ENCODE measurements at regions not wholly inside any gene's neighbourhood (a gene's known extent, or its start where the extent isn't known, plus 50 kb on each side); places are given as distances from the start of the nearest gene placed in this dataset.

DNA sequence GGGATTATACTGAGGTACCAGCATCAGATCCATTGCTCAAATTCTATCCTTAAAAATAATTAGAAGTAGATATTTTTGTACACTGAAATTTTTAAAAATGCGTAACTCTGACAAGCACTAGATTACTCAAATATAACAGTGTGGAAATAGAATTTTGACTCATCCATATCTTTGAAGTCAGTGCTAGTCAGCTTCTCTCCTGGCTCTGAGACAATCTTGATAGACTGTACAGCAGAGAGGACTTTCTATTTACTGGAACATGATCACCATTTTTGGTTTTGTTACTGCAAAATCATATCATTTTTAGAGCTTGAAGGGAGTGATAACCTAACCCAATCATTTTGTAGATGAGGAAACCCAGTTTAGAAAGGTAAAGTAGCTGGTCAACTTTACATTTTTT, 195.0 kb downstream of the MTERF1 start:
- H4K20me1 ChIP-seq (ENCODE audit: low read depth, low read length), result no peaks in the 10 kb centered on the region
- H3K9me2 ChIP-seq (replicated peaks; ENCODE audit: insufficient read depth, low read length), result no peaks in the 10 kb centered on the region
- H3K27me3 ChIP-seq (ENCODE audit: low read length), result no peaks in the 10 kb centered on the region
- 0 out of 2 replicates have a peak, but pooled peaks cover 5% of the 10 kb centered on the region for H3K9me3 ChIP-seq (ENCODE audit: insufficient read depth, low read length)
- TF ChIP-seq, protein P1, sequence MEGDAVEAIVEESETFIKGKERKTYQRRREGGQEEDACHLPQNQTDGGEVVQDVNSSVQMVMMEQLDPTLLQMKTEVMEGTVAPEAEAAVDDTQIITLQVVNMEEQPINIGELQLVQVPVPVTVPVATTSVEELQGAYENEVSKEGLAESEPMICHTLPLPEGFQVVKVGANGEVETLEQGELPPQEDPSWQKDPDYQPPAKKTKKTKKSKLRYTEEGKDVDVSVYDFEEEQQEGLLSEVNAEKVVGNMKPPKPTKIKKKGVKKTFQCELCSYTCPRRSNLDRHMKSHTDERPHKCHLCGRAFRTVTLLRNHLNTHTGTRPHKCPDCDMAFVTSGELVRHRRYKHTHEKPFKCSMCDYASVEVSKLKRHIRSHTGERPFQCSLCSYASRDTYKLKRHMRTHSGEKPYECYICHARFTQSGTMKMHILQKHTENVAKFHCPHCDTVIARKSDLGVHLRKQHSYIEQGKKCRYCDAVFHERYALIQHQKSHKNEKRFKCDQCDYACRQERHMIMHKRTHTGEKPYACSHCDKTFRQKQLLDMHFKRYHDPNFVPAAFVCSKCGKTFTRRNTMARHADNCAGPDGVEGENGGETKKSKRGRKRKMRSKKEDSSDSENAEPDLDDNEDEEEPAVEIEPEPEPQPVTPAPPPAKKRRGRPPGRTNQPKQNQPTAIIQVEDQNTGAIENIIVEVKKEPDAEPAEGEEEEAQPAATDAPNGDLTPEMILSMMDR (IDR thresholded peaks at IDR 0.05; ENCODE audit: insufficient read depth, low read length, poor library complexity, severe bottlenecking), result no peak
- TF ChIP-seq EZH2phosphoT487 (conservative IDR thresholded peaks at IDR 0.05; ENCODE audit: low read length), result no peak
- no peak overlapping the region for H2AFZ ChIP-seq (ENCODE audit: low read depth, low read length, severe bottlenecking)
- no peaks in the 10 kb centered on the region for H3F3A ChIP-seq (ENCODE audit: insufficient read depth)
- H3K4me2 ChIP-seq (ENCODE audit: low read depth, low read length, poor library complexity, severe bottlenecking), result no peak overlapping the region
- no peak overlapping the region for H3K27ac ChIP-seq (ENCODE audit: low read depth, low read length)
- no peak overlapping the region for H3K9ac ChIP-seq (ENCODE audit: low read length)
- no peak overlapping the region for H3K4me3 ChIP-seq (ENCODE audit: insufficient read depth, low read length, poor library complexity, severe bottlenecking)
- no peaks in the 10 kb centered on the region for H3K79me2 ChIP-seq (ENCODE audit: insufficient read depth, low read length)
- no peaks in the 10 kb centered on the region for H3K36me3 ChIP-seq (ENCODE audit: low read length)

DNA sequence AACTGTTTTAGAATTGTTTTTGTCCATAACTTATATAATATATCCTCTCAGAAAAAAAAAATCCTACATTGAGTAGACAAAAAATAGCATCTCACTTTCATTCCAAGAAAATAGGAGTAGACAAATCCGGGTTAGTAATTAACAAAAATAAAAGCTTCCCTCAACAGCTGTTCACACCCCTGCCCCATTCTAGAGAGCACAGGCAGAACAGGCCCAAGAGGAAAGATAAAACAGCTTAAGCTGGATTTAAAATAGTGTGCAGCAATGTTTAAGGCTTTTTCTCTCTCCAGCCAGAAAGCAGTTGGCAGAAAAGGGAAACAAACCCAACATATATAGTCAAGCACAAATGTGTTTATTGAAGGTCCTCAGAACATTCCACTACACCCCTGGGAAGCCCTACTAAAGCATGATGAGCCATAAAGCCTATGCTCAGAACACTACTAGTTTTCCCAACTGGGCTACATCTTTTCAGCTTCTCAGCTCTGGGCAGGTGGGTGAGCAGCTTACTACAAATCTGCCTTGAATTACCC, 189.9 kb downstream of the MTERF1 start:
- H4K20me1 ChIP-seq (ENCODE audit: low read depth, low read length), result no peaks in the 10 kb centered on the region
- no peak overlapping the region for H2AFZ ChIP-seq (ENCODE audit: low read depth, low read length, severe bottlenecking)
- H3K4me3 ChIP-seq (ENCODE audit: insufficient read depth, low read length, poor library complexity, severe bottlenecking), result no peak overlapping the region
- H3K36me3 ChIP-seq (ENCODE audit: low read length), result no peaks in the 10 kb centered on the region
- H3F3A ChIP-seq (ENCODE audit: insufficient read depth), result no peaks in the 10 kb centered on the region
- no peak overlapping the region for H3K27ac ChIP-seq (ENCODE audit: low read depth, low read length)
- H3K79me2 ChIP-seq (ENCODE audit: insufficient read depth, low read length), result no peaks in the 10 kb centered on the region
- H3K9ac ChIP-seq (ENCODE audit: low read length), result no peak overlapping the region
- no peaks in the 10 kb centered on the region for H3K9me2 ChIP-seq (replicated peaks; ENCODE audit: insufficient read depth, low read length)
- TF ChIP-seq, protein P1 (IDR thresholded peaks at IDR 0.05; ENCODE audit: insufficient read depth, low read length, poor library complexity, severe bottlenecking), result no peak
- TF ChIP-seq EZH2phosphoT487 (conservative IDR thresholded peaks at IDR 0.05; ENCODE audit: low read length), result no peak
- no peaks in the 10 kb centered on the region for H3K27me3 ChIP-seq (ENCODE audit: low read length)
- H3K4me2 ChIP-seq (ENCODE audit: low read depth, low read length, poor library complexity, severe bottlenecking), result no peak overlapping the region
- no peaks in the 10 kb centered on the region for H3K9me3 ChIP-seq (ENCODE audit: insufficient read depth, low read length)

DNA sequence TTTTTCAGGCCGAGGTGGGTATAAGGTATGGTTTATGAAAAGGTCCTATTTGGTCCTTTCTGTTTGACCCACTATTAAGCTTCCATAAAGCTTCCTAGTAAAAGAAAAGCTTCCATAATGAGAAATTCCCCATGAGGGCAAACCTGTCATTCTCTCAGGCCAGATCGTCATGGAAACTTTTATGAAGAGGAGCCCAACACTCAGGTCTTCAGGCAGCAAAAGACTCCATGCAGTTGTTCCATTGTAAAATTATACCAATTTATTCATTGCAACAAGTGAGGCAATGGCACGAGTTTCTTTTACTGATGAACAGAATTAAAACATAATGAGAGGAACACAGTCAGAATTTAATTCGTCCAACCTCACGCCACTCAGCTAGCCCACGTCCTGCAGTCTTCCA, 188.6 kb downstream of the MTERF1 start:
- Histone ChIP-seq H3K27ac (ENCODE audit: low read depth, low read length) (no peak overlapping the region), H3K79me2 (ENCODE audit: insufficient read depth, low read length) (no peaks in the 10 kb centered on the region), H3F3A (ENCODE audit: insufficient read depth) (no peaks in the 10 kb centered on the region), H3K9ac (ENCODE audit: low read length) (no peak overlapping the region), H3K9me2 (replicated peaks; ENCODE audit: insufficient read depth, low read length) (no peaks in the 10 kb centered on the region), H4K20me1 (ENCODE audit: low read depth, low read length) (no peaks in the 10 kb centered on the region), H3K27me3 (ENCODE audit: low read length) (no peaks in the 10 kb centered on the region), H2AFZ (ENCODE audit: low read depth, low read length, severe bottlenecking) (no peak overlapping the region), H3K4me2 (ENCODE audit: low read depth, low read length, poor library complexity, severe bottlenecking) (no peak overlapping the region), H3K36me3 (ENCODE audit: low read length) (no peaks in the 10 kb centered on the region), H3K4me3 (ENCODE audit: insufficient read depth, low read length, poor library complexity, severe bottlenecking) (no peak overlapping the region), H3K9me3 (ENCODE audit: insufficient read depth, low read length) (no peaks in the 10 kb centered on the region)
- TF ChIP-seq, protein P1 (IDR thresholded peaks at IDR 0.05; ENCODE audit: insufficient read depth, low read length, poor library complexity, severe bottlenecking), result no peak
- TF ChIP-seq EZH2phosphoT487 (conservative IDR thresholded peaks at IDR 0.05; ENCODE audit: low read length), result no peak

Data from SU-DHL-6 (cell line).